BLaER1 (cell line): ENCODE measurements at regions not wholly inside any gene's neighbourhood (a gene's known extent, or its start where the extent isn't known, plus 50 kb on each side); places are given as distances from the start of the nearest gene placed in this dataset.

Source experiments
- H3K27ac ChIP-seq: shearing (Covaris generic); formaldehyde crosslinking; 2 replicates; pipeline ENCODE4 v1.8.1; 2022
- H3K27me3 ChIP-seq: shearing (Covaris generic); formaldehyde crosslinking; 2 replicates; pipeline ENCODE4 v1.8.1; 2022
- H3K36me3 ChIP-seq: shearing (Covaris generic); formaldehyde crosslinking; 2 replicates; pipeline ENCODE4 v1.8.1; 2022
- H3K4me1 ChIP-seq: shearing (Covaris generic); formaldehyde crosslinking; 2 replicates; pipeline ENCODE4 v1.8.1; 2022
- H3K4me2 ChIP-seq: shearing (Covaris generic); formaldehyde crosslinking; 2 replicates; pipeline ENCODE4 v1.8.1; 2022
- H3K4me3 ChIP-seq: shearing (Covaris generic); formaldehyde crosslinking; 2 replicates; pipeline ENCODE4 v1.8.1; 2022
- H3K9ac ChIP-seq: shearing (Covaris generic); formaldehyde crosslinking; 2 replicates; pipeline ENCODE4 v1.8.1; 2022
- H3K9me3 ChIP-seq: shearing (Covaris generic); formaldehyde crosslinking; 2 replicates; pipeline ENCODE4 v1.8.1; 2022
- H4K20me1 ChIP-seq: shearing (Covaris generic); formaldehyde crosslinking; 2 replicates; pipeline ENCODE4 v1.8.1; 2022
- Cebpa-rat ChIP-seq: shearing (Covaris generic); IDR thresholded peaks from 2 replicates; pipeline ENCODE4 v1.8.1; 2022

DNA sequence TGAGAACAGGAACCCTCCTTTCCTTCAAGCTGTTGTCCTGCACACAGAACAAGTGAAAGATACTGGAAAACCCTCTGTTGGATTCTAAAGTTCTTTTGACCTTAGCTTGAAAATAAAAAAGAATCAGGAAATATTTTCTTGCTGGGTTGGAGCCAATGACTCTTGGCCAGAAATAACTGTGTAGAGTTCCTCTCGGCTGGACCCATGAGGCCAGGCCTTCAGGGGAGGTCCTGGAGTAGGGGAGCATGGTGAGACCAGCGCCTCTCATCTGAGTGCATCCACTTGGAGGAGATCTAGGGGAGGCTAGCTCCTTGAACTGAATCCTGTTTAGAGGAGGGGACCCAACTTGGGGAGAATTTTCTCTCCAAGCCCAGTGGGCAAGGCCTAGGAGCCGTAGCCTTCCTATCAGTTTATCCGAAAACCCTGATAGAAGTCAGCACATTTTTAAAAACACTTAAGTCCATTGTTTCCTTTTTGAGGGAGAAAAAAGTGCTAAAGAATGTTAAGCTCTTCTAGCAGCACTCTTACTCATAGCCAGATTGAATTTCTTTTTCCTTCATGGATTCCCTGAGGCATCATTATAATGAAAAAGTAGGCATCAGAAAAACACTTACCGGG, 635.7 kb upstream of the ANKRD30A start:
- TF ChIP-seq Cebpa-rat: no peak
- H3K4me2 ChIP-seq: no peak overlapping the region
- no peaks in the 10 kb centered on the region for H3K36me3 ChIP-seq
- H3K4me3 ChIP-seq: no peak overlapping the region
- no peak overlapping the region for H3K27ac ChIP-seq
- H3K9ac ChIP-seq: no peak overlapping the region
- no peaks in the 10 kb centered on the region for H3K27me3 ChIP-seq
- no peaks in the 10 kb centered on the region for H4K20me1 ChIP-seq
- no peaks in the 10 kb centered on the region for H3K4me1 ChIP-seq
- no peaks in the 10 kb centered on the region for H3K9me3 ChIP-seq

DNA sequence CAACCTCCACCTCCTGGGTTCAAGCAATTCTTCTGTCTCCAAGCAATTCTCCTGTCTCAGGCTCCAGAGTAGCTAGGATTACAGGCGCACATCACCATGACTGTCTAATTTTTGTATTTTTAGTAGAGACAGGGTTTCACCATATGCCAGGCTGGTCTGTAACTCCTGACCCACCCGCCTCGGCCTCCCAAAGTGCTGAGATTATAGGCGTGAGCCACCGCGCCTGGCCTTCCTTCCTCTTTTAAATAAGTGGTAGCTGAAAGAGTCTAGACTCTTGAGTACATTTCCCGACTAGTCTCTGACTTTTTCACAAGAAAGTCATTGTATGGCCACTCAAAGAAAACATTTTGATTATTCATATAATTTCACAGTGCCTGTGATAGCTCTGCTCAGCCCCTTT, 636.2 kb upstream of the ANKRD30A start:
- Histone ChIP-seq H3K27me3 (no peaks in the 10 kb centered on the region), H3K9me3 (no peaks in the 10 kb centered on the region), H3K36me3 (no peaks in the 10 kb centered on the region), H3K4me3 (no peak overlapping the region), H4K20me1 (no peaks in the 10 kb centered on the region), H3K4me1 (no peaks in the 10 kb centered on the region), H3K27ac (no peak overlapping the region), H3K9ac (no peak overlapping the region), H3K4me2 (no peak overlapping the region)
- TF ChIP-seq Cebpa-rat: no peak

DNA sequence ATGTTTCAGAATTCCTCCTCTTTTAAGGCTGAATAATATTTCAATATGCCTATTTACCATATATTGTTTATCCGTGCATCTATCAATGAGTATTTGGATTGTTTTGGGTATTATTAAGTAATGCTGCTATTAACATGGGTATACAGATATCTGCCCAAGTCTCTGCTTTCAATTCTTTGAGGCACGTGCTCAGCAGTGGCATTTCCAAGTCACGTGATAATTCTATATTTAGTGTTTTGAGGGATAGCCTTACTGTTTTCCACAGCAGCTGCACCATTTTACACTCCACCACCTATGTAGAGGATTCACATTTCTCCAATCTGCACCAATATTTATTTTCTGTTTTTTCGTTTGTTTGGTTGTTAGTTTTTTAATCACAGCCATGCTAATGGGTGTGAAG, 636.8 kb upstream of the ANKRD30A start:
- Histone ChIP-seq H3K9me3 (no peaks in the 10 kb centered on the region), H3K27ac (no peak overlapping the region), H3K36me3 (no peaks in the 10 kb centered on the region), H3K4me2 (no peak overlapping the region), H4K20me1 (no peaks in the 10 kb centered on the region), H3K4me3 (no peak overlapping the region), H3K4me1 (no peaks in the 10 kb centered on the region), H3K27me3 (no peaks in the 10 kb centered on the region), H3K9ac (no peak overlapping the region)
- TF ChIP-seq Cebpa-rat: no peak

- Histone ChIP-seq H3K27ac (no peak overlapping the region), H3K4me1 (no peaks in the 10 kb centered on the region), H3K36me3 (no peaks in the 10 kb centered on the region), H3K27me3 (no peaks in the 10 kb centered on the region), H3K9me3 (peaks cover 7% of the 10 kb centered on the region), H3K4me2 (no peak overlapping the region), H3K9ac (no peak overlapping the region), H4K20me1 (no peaks in the 10 kb centered on the region), H3K4me3 (no peak overlapping the region)
- no peak for TF ChIP-seq Cebpa-rat
Observed at GRCh38 chr10:36479073-36479472, 646.3 kb upstream of the ANKRD30A start.

DNA sequence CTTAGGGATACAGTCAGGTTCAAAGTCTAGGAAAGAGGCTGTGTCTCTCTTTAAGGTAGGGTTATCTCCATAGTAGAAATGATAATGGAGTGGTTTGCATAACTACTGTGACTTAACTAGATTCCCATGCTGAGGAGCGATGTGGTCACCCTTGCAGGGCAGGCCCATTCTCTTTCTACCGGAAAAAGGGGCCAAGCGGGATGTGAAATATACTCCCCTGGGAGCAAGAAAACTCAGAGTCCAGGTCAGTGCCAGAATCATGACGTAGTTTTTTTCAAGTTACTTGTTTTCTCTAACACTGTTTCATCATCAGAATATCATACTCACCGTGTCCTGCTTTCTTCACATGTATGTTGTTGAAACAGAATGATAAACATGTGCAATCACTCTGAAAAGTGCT, 649.0 kb upstream of the ANKRD30A start:
- Histone ChIP-seq H3K4me1 (no peaks in the 10 kb centered on the region), H3K4me2 (no peak overlapping the region), H3K27ac (no peak overlapping the region), H3K4me3 (no peak overlapping the region), H3K27me3 (no peaks in the 10 kb centered on the region), H4K20me1 (no peaks in the 10 kb centered on the region), H3K36me3 (no peaks in the 10 kb centered on the region), H3K9ac (no peak overlapping the region), H3K9me3 (no peaks in the 10 kb centered on the region)
- TF ChIP-seq Cebpa-rat: no peak

DNA sequence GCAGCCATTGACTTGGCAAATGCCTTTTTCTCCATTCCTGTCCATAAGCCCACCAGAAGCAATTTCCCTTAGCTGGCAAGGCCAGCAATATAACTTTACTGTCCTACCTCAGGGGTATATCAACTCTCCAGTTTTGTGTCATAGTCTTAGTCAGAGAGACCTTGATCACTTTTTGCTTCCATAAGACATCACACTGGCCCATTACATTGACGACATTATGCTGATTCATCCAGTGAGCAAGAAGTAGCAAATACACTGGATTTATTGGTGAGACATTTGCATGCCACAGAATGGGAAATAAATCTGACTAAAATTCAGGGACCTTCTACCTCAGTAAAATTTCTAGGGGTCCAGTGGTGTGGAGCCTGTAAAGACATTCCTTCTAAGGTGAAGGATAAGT, 649.7 kb upstream of the ANKRD30A start:
- H3K36me3 ChIP-seq: no peaks in the 10 kb centered on the region
- H3K9ac ChIP-seq: no peak overlapping the region
- H3K4me1 ChIP-seq: no peaks in the 10 kb centered on the region
- H3K4me2 ChIP-seq: no peak overlapping the region
- H3K27ac ChIP-seq: no peak overlapping the region
- H3K27me3 ChIP-seq: no peaks in the 10 kb centered on the region
- no peaks in the 10 kb centered on the region for H4K20me1 ChIP-seq
- no peak overlapping the region for H3K4me3 ChIP-seq
- TF ChIP-seq Cebpa-rat: no peak
- H3K9me3 ChIP-seq: no peaks in the 10 kb centered on the region

- H4K20me1 ChIP-seq: no peaks in the 10 kb centered on the region
- H3K27me3 ChIP-seq: no peaks in the 10 kb centered on the region
- TF ChIP-seq Cebpa-rat: no peak
- H3K4me3 ChIP-seq: no peak overlapping the region
- no peaks in the 10 kb centered on the region for H3K4me1 ChIP-seq
- H3K4me2 ChIP-seq: no peak overlapping the region
- H3K36me3 ChIP-seq: no peaks in the 10 kb centered on the region
- H3K9me3 ChIP-seq: no peaks in the 10 kb centered on the region
- H3K27ac ChIP-seq: no peak overlapping the region
- H3K9ac ChIP-seq: no peak overlapping the region
Observed at GRCh38 chr10:36474456-36474855, 650.9 kb upstream of the ANKRD30A start.

GRCh38 chr10:36473122-36473521, 652.3 kb upstream of the ANKRD30A start:
- no peak overlapping the region for H3K27ac ChIP-seq
- H4K20me1 ChIP-seq: no peaks in the 10 kb centered on the region
- H3K4me3 ChIP-seq: no peak overlapping the region
- H3K9ac ChIP-seq: no peak overlapping the region
- H3K9me3 ChIP-seq: no peaks in the 10 kb centered on the region
- no peak for TF ChIP-seq Cebpa-rat
- H3K36me3 ChIP-seq: no peaks in the 10 kb centered on the region
- no peaks in the 10 kb centered on the region for H3K27me3 ChIP-seq
- H3K4me2 ChIP-seq: no peak overlapping the region
- H3K4me1 ChIP-seq: no peaks in the 10 kb centered on the region

DNA sequence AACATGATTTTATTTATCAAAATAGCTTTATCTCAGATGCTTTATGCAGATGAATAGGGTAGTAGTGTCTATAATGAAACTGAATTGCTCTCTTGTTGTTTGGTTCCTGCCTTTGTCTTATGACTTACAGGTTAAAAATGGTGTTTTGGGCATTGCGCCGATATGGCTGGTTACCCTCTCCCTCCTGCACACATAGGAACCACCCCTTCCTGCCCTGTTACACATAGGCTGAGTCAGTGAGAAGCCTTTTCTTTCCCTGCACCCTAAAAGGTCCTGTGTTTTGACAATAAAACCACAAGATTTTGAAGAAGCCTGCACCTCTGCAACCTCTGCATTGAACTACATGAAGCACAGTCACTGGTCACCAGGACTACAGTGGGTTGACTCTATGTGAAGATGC, 655.8 kb upstream of the ANKRD30A start:
- H3K36me3 ChIP-seq: no peaks in the 10 kb centered on the region
- H3K4me1 ChIP-seq: no peaks in the 10 kb centered on the region
- no peak overlapping the region for H3K4me2 ChIP-seq
- no peaks in the 10 kb centered on the region for H4K20me1 ChIP-seq
- no peak overlapping the region for H3K4me3 ChIP-seq
- H3K27ac ChIP-seq: no peak overlapping the region
- H3K9ac ChIP-seq: no peak overlapping the region
- H3K27me3 ChIP-seq: no peaks in the 10 kb centered on the region
- no peaks in the 10 kb centered on the region for H3K9me3 ChIP-seq
- no peak for TF ChIP-seq Cebpa-rat

DNA sequence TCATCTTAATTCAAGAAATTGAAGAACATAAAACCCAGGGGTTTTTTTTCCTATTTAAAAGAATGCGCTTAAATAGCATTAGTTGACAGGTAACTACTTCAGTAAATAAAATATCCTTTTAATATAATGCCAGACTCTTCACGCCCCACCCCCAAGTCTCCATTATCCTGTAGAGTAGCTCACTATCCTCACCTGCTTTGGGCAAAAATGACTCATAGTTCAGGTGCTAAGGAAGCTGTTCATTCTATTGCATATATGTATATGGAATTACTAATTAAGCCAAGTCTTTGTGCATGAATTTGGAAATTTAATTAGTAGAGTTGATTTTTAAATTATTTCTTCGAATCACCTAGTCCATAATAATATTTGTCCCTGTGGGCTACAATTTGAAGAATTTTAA, 656.8 kb upstream of the ANKRD30A start:
- H3K4me3 ChIP-seq: no peak overlapping the region
- no peak for TF ChIP-seq Cebpa-rat
- no peaks in the 10 kb centered on the region for H3K4me1 ChIP-seq
- no peaks in the 10 kb centered on the region for H3K9me3 ChIP-seq
- H3K27me3 ChIP-seq: no peaks in the 10 kb centered on the region
- no peaks in the 10 kb centered on the region for H3K36me3 ChIP-seq
- no peak overlapping the region for H3K27ac ChIP-seq
- no peaks in the 10 kb centered on the region for H4K20me1 ChIP-seq
- no peak overlapping the region for H3K4me2 ChIP-seq
- no peak overlapping the region for H3K9ac ChIP-seq
